ENCODE measurements at regions not wholly inside any gene's neighbourhood (a gene's known extent, or its start where the extent isn't known, plus 50 kb on each side); places are given as distances from the start of the nearest gene placed in this dataset.

DNA sequence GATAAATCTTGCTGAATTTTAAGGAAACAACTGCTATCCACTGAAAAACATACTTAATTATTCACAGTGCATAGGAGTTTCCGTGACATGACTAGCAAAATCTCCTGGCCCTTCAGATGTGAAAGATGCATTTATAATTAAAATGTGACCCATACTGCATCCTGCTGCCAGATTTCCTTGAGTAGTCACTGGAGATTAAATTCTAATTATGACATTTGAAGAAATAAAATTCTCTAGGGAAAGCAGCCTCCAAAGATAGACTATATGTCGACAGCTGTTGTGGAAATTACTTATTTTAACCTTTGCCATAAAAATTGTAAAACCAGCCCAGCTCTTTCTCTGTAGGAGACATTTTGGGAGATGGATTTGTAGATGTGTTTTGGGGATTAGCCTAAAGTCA lies 193.6 kb upstream of the SMC2 start:
- TF ChIP-seq ZNF232 (CRISPR knock-in tag; IDR thresholded peaks at IDR 0.05; ENCODE audit: borderline replicate concordance) (no peak), ZNF703 (CRISPR knock-in tag; IDR thresholded peaks at IDR 0.05; ENCODE audit: borderline replicate concordance) (no peak), MEIS2 (CRISPR knock-in tag; IDR thresholded peaks at IDR 0.05) (no peak), YY1 (IDR thresholded peaks at IDR 0.05; ENCODE audit: insufficient read depth, insufficient replicate concordance, low read depth, low read length) (no peak), HCFC1 (IDR thresholded peaks at IDR 0.05; ENCODE audit: low read depth, low read length) (no peak), TBX3 (IDR thresholded peaks at IDR 0.05; ENCODE audit: borderline replicate concordance) (no peak), POLR2A (IDR thresholded peaks at IDR 0.05; ENCODE audit: insufficient read depth in 1 of 2, low read depth in 2 of 2, low read length in 2 of 2) (no peak), DPF2 (CRISPR knock-in tag; IDR thresholded peaks at IDR 0.05; ENCODE audit: borderline replicate concordance, low read depth) (no peak), POLR2AphosphoS2 (IDR thresholded peaks at IDR 0.05; ENCODE audit: low read depth, low read length) (no peak)
- TF ChIP-seq, protein P1, sequence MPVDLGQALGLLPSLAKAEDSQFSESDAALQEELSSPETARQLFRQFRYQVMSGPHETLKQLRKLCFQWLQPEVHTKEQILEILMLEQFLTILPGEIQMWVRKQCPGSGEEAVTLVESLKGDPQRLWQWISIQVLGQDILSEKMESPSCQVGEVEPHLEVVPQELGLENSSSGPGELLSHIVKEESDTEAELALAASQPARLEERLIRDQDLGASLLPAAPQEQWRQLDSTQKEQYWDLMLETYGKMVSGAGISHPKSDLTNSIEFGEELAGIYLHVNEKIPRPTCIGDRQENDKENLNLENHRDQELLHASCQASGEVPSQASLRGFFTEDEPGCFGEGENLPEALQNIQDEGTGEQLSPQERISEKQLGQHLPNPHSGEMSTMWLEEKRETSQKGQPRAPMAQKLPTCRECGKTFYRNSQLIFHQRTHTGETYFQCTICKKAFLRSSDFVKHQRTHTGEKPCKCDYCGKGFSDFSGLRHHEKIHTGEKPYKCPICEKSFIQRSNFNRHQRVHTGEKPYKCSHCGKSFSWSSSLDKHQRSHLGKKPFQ (CRISPR knock-in tag; IDR thresholded peaks at IDR 0.05; ENCODE audit: insufficient replicate concordance), result no peak
- TF ChIP-seq, protein P2, sequence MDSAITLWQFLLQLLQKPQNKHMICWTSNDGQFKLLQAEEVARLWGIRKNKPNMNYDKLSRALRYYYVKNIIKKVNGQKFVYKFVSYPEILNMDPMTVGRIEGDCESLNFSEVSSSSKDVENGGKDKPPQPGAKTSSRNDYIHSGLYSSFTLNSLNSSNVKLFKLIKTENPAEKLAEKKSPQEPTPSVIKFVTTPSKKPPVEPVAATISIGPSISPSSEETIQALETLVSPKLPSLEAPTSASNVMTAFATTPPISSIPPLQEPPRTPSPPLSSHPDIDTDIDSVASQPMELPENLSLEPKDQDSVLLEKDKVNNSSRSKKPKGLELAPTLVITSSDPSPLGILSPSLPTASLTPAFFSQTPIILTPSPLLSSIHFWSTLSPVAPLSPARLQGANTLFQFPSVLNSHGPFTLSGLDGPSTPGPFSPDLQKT (CRISPR knock-in tag; IDR thresholded peaks at IDR 0.05; ENCODE audit: borderline replicate concordance), result no peak
- TF ChIP-seq, protein P3, sequence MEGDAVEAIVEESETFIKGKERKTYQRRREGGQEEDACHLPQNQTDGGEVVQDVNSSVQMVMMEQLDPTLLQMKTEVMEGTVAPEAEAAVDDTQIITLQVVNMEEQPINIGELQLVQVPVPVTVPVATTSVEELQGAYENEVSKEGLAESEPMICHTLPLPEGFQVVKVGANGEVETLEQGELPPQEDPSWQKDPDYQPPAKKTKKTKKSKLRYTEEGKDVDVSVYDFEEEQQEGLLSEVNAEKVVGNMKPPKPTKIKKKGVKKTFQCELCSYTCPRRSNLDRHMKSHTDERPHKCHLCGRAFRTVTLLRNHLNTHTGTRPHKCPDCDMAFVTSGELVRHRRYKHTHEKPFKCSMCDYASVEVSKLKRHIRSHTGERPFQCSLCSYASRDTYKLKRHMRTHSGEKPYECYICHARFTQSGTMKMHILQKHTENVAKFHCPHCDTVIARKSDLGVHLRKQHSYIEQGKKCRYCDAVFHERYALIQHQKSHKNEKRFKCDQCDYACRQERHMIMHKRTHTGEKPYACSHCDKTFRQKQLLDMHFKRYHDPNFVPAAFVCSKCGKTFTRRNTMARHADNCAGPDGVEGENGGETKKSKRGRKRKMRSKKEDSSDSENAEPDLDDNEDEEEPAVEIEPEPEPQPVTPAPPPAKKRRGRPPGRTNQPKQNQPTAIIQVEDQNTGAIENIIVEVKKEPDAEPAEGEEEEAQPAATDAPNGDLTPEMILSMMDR (CRISPR knock-in tag; IDR thresholded peaks at IDR 0.05), result no peak
